HepG2 (cell line): ENCODE measurements at regions not wholly inside any gene's neighbourhood (a gene's known extent, or its start where the extent isn't known, plus 50 kb on each side); places are given as distances from the start of the nearest gene placed in this dataset.

ENCODE experiments used
- ATAC-seq: fragments of 200-7000 bp; cut with Tn5 transposase; 3 replicates; pipeline ENCODE4 v1.9.1; 2020; ENCODE audit warnings: mild to moderate bottlenecking, moderate library complexity
- BruUV-seq: library from RNA; stranded (reverse); fragments of 400-500 nt; replicated peaks from 2 replicates; lab custom pipeline; 2021; lab: Mats Ljungman, UMichigan
- CTCF ChIA-PET: fragments of 300-600 bp; formaldehyde crosslinking; extraction: SDS; loops from one replicate; lab custom pipeline; 2021; ENCODE audit warnings: low total read pairs, inconsistent platforms, low intra/inter-chr PET ratio; lab: Yijun Ruan, JAX
- POLR2A ChIA-PET: fragments of 350-600 bp; sonication (Branson Sonifier 250); formaldehyde crosslinking; loops from one replicate; lab custom pipeline; 2020; ENCODE audit warnings: antibody characterized with exemption, inconsistent platforms; lab: Yijun Ruan, JAX
- DNase-seq: peaks from one replicate; pipeline ENCODE4 v3.0.0-alpha.2; 2015; ENCODE audit warnings: low spot score
- FAIRE-seq: peaks from 3 replicates; lab custom pipeline; 2011; peaks lifted over from hg19 to GRCh38; lab: Jason Lieb, UNC
- H2AFZ ChIP-seq: one replicate; pipeline ENCODE4 v1.6.1; 2011; ENCODE audit warnings: low read length, inconsistent platforms
- H3K27ac ChIP-seq: fragments of 300-600 bp; 3 replicates; pipeline ENCODE4 v1.8.0; 2011; ENCODE audit warnings: mixed run types, mild to moderate bottlenecking, mixed read lengths, low read length, inconsistent platforms; ENCODE audit not compliant: insufficient read depth; ENCODE audit errors: extremely low read length
- H3K27me3 ChIP-seq, 2 experiments: fragments of 200-600 bp in 1 of 2; 2 replicates in 1 of 2; 3 replicates in 1 of 2; pipeline versions ENCODE4 v1.6.0 to v1.8.0; 2011; ENCODE audit warnings: low read length in 2 of 2, mild to moderate bottlenecking in 2 of 2, moderate library complexity in 2 of 2, inconsistent platforms in 1 of 2; ENCODE audit not compliant: insufficient read depth in 2 of 2, control insufficient read depth in 1 of 2
- H3K36me3 ChIP-seq, 2 experiments: fragments of 200-600 bp in 1 of 2; replicated peaks in 1 of 2; 2 replicates in 1 of 2; 3 replicates in 1 of 2; pipeline versions ENCODE4 v1.5.1 to v1.8.0; 2011; ENCODE audit warnings: low read length in 2 of 2, inconsistent platforms in 1 of 2; ENCODE audit not compliant: insufficient read depth in 2 of 2, control insufficient read depth in 1 of 2
- H3K4me1 ChIP-seq: 2 replicates; pipeline ENCODE4 v1.5.1; 2012; ENCODE audit warnings: low read length, inconsistent platforms; ENCODE audit not compliant: insufficient read depth
- H3K4me2 ChIP-seq: 2 replicates; pipeline ENCODE4 v1.6.0; 2011; ENCODE audit warnings: low read depth, low read length, inconsistent platforms
- H3K4me3 ChIP-seq, 3 experiments: fragments of 200-600 bp in 1 of 3; sonication (generic), shearing (Covaris generic) in 1 of 3; replicated peaks in 1 of 3; 2 replicates each; pipeline ENCODE4 v1.5.1; 2011 to 2016; ENCODE audit warnings: low read length in 3 of 3, inconsistent platforms in 2 of 3, low read depth in 2 of 3, mild to moderate bottlenecking in 2 of 3, control low read depth in 1 of 3, mixed read lengths in 1 of 3; ENCODE audit not compliant: insufficient read depth in 1 of 3
- H3K79me2 ChIP-seq: one replicate; pipeline ENCODE4 v1.6.1; 2011; ENCODE audit warnings: low read length, inconsistent platforms; ENCODE audit not compliant: insufficient read depth
- H3K9ac ChIP-seq: 2 replicates; pipeline ENCODE4 v1.6.0; 2011; ENCODE audit warnings: mild to moderate bottlenecking, low read depth, low read length, inconsistent platforms; ENCODE audit not compliant: insufficient read depth
- H3K9me3 ChIP-seq: 2 replicates; pipeline ENCODE4 v1.5.1; 2012; ENCODE audit warnings: mild to moderate bottlenecking, low read length
- H4K20me1 ChIP-seq: 2 replicates; pipeline ENCODE4 v1.6.0; 2011; ENCODE audit warnings: inconsistent platforms, mild to moderate bottlenecking, low read length, moderate library complexity; ENCODE audit not compliant: insufficient read depth
- ERF ChIP-seq: IDR thresholded peaks from 2 replicates; pipeline ENCODE4 v1.6.1; 2018; ENCODE audit warnings: missing biosample characterization, missing genetic modification reagents
- FOXA1 ChIP-seq, 2 experiments: fragments of 450-650 bp in 1 of 2; sonication (generic) in 1 of 2; formaldehyde crosslinking in 1 of 2; IDR thresholded peaks; 2 replicates each; pipeline versions ENCODE4 v1.4.0 to v1.6.1; 2016 to 2020; ENCODE audit warnings: missing genetic modification reagents in 1 of 2
- SETDB1 ChIP-seq: sonication (generic); formaldehyde crosslinking; IDR thresholded peaks from 2 replicates; pipeline ENCODE4 v1.5.1; 2020; ENCODE audit warnings: missing genetic modification reagents, mild to moderate bottlenecking, borderline replicate concordance
- THRA ChIP-seq: sonication (generic); formaldehyde crosslinking; IDR thresholded peaks from 2 replicates; pipeline ENCODE4 v1.4.0; 2020; ENCODE audit warnings: missing genetic modification reagents, borderline replicate concordance
- WIZ ChIP-seq: sonication (generic); formaldehyde crosslinking; IDR thresholded peaks from 2 replicates; pipeline ENCODE4 v1.5.1; 2020; ENCODE audit warnings: mild to moderate bottlenecking, missing genetic modification reagents
- ZNF292 ChIP-seq: sonication (generic); formaldehyde crosslinking; IDR thresholded peaks from 2 replicates; pipeline ENCODE4 v1.8.1; 2022; ENCODE audit warnings: mild to moderate bottlenecking, low read depth, missing genetic modification reagents, borderline replicate concordance
- ZNF30 ChIP-seq: sonication (generic); formaldehyde crosslinking; IDR thresholded peaks from 2 replicates; pipeline ENCODE4 v1.5.0; 2020; ENCODE audit warnings: mild to moderate bottlenecking, missing genetic modification reagents
- ZNF350 ChIP-seq: sonication (generic); formaldehyde crosslinking; IDR thresholded peaks from 2 replicates; pipeline ENCODE4 v1.4.0; 2020; ENCODE audit warnings: mild to moderate bottlenecking, low read depth, missing genetic modification reagents, borderline replicate concordance
- ZNF513 ChIP-seq: sonication (generic); formaldehyde crosslinking; conservative IDR thresholded peaks from 2 replicates; pipeline ENCODE4 v1.5.0; 2020; ENCODE audit warnings: missing genetic modification reagents
- ZNF570 ChIP-seq: sonication (generic); formaldehyde crosslinking; IDR thresholded peaks from 2 replicates; pipeline ENCODE4 v1.4.0; 2020; ENCODE audit warnings: mild to moderate bottlenecking, missing genetic modification reagents, borderline replicate concordance
- ZZZ3 ChIP-seq: sonication (generic); formaldehyde crosslinking; IDR thresholded peaks from 2 replicates; pipeline ENCODE4 v1.4.0; 2020; ENCODE audit warnings: missing genetic modification reagents, mild to moderate bottlenecking, borderline replicate concordance
- WGBS: methylation state at CpG from one replicate; pipeline ENCODE4 v1.1.6; 2017; ENCODE audit warnings: low lambda C conversion rate; 5-methylcytosine and 5-hydroxymethylcytosine counted together
- in situ Hi-C: cut with HindIII; loops from 2 replicates; pipeline ENCODE4 v1.10.0; 2017; ENCODE audit warnings: low pct_unique_long_range_greater_than_20kb; ENCODE audit not compliant: extremely low pct_ligation_motif_present
- intact Hi-C: fragments of 100-400 bp; cut with micrococcal nuclease; formaldehyde crosslinking; loops from one replicate; pipeline ENCODE4 v1.10.0; 2022; ENCODE audit not compliant: unreplicated experiment
- TF ChIP-seq, protein P1 (sequence below): sonication (generic); formaldehyde crosslinking; IDR thresholded peaks from 2 replicates; pipeline ENCODE4 v1.5.0; 2020; ENCODE audit warnings: mild to moderate bottlenecking, low read depth, missing genetic modification reagents, borderline replicate concordance
- TF ChIP-seq, protein P2 (sequence below): sonication (generic); formaldehyde crosslinking; conservative IDR thresholded peaks from 2 replicates; pipeline ENCODE4 v1.8.0; 2022; ENCODE audit warnings: low read depth, missing genetic modification reagents
- TF ChIP-seq, protein P3 (sequence below): sonication (generic); formaldehyde crosslinking; IDR thresholded peaks from 2 replicates; pipeline ENCODE4 v1.4.0; 2020; ENCODE audit warnings: mild to moderate bottlenecking, missing genetic modification reagents

GRCh38 chr15:62730825-62731224 is 311.7 kb upstream of the TPM1 start:
- Histone ChIP-seq H4K20me1 (no peaks in the 10 kb centered on the region), H3K36me3 (peaks cover 0 to 2% of the 10 kb centered on the region in 2 experiments; a peak in 2 of 5 replicates), H3K27ac (no peak overlapping the region), H2AFZ (no peak overlapping the region), H3K79me2 (no peaks in the 10 kb centered on the region), H3K4me2 (no peak overlapping the region)
- POLR2A ChIA-PET = no interaction called here
- in situ Hi-C loops = no loop called here
- DNase-seq = no peak
- BruUV-seq = no TSS peak
- TF ChIP-seq, protein P1, sequence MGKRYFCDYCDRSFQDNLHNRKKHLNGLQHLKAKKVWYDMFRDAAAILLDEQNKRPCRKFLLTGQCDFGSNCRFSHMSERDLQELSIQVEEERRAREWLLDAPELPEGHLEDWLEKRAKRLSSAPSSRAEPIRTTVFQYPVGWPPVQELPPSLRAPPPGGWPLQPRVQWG (CRISPR knock-in tag) = no peak
- TF ChIP-seq, protein P2, sequence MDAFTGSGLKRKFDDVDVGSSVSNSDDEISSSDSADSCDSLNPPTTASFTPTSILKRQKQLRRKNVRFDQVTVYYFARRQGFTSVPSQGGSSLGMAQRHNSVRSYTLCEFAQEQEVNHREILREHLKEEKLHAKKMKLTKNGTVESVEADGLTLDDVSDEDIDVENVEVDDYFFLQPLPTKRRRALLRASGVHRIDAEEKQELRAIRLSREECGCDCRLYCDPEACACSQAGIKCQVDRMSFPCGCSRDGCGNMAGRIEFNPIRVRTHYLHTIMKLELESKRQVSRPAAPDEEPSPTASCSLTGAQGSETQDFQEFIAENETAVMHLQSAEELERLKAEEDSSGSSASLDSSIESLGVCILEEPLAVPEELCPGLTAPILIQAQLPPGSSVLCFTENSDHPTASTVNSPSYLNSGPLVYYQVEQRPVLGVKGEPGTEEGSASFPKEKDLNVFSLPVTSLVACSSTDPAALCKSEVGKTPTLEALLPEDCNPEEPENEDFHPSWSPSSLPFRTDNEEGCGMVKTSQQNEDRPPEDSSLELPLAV (CRISPR knock-in tag) = no peak
- no peak for TF ChIP-seq FOXA1 (IDR thresholded peaks at IDR 0.05)
- no peak for TF ChIP-seq FOXA1 (CRISPR knock-in tag; IDR thresholded peaks at IDR 0.05)
- TF ChIP-seq, protein P3, sequence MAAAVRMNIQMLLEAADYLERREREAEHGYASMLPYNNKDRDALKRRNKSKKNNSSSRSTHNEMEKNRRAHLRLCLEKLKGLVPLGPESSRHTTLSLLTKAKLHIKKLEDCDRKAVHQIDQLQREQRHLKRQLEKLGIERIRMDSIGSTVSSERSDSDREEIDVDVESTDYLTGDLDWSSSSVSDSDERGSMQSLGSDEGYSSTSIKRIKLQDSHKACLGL (CRISPR knock-in tag) = no peak
- TF ChIP-seq ZNF292 (CRISPR knock-in tag) = no peak
- no peak for TF ChIP-seq WIZ (CRISPR knock-in tag)
- TF ChIP-seq ZNF513 (CRISPR knock-in tag) = no peak
- TF ChIP-seq ZNF30 (CRISPR knock-in tag) = no peak
- no peak for TF ChIP-seq SETDB1 (CRISPR knock-in tag)
- TF ChIP-seq ERF (CRISPR knock-in tag) = no peak
- no peak for TF ChIP-seq THRA (CRISPR knock-in tag)
- no peak for TF ChIP-seq ZNF350 (CRISPR knock-in tag)
- no peak for TF ChIP-seq ZNF570 (CRISPR knock-in tag)
- no peak for TF ChIP-seq ZZZ3 (CRISPR knock-in tag)
- TF ChIP-seq, all 625 proteins: peak for 0
- no peak for ATAC-seq
- CTCF ChIA-PET = no interaction called here
- H3K9me3 ChIP-seq = no peaks in the 10 kb centered on the region
- no peak overlapping the region for H3K9ac ChIP-seq
- H3K4me1 ChIP-seq = no peaks in the 10 kb centered on the region
- no peak for FAIRE-seq
- intact Hi-C loops = no loop called here
- no peak overlapping the region for H3K4me3 ChIP-seq
- no peaks in the 10 kb centered on the region for H3K27me3 ChIP-seq
- 82% methylated on average over 3 of the region's 3 CpGs for WGBS
